Stimulated activated CD4-positive, alpha-beta T cell treated with anti-CD3 and anti-CD28 coated beads, Interleukin-2, amount 100 ng/mL, for 48 hours (primary cell): ENCODE measurements at regions not wholly inside any gene's neighbourhood (a gene's known extent, or its start where the extent isn't known, plus 50 kb on each side); places are given as distances from the start of the nearest gene placed in this dataset.
"Not testable (repeated sequence)": the region's sequence is repeated elsewhere in the genome, so short reads cannot be mapped to it uniquely, and the experiment has no call there.

Experiments used
- DNase-seq, 2 donors: peaks; one replicate each; pipeline ENCODE4 v3.0.0-alpha.2; 2020

- no peak for DNase-seq
Measured at GRCh38 chr4:72938516-72938915, 131.0 kb downstream of the COX18 start.

GRCh38 chr4:72935462-72935861 lies 134.1 kb downstream of the COX18 start:
- no peak for DNase-seq

DNA sequence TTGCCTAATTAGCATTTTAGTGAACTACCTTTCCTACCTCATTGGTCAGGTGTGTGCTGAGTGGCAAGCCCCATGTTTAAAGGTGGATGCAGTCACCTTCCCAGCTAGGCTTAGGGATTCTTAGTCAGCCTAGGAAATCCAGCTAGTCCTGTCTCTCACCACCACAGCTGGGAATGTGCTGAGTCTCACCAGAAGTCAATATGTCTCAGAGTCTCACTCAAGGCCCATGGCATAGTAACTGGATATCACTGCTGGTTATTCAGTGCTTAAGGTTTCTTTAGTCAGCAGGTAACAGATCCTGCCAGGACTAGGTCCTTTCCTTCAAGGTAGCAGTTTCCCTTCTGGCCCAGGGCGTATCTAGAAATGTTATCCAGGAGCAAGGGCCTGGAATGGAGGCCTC lies 136.5 kb downstream of the COX18 start:
- DNase-seq = no peak

DNA sequence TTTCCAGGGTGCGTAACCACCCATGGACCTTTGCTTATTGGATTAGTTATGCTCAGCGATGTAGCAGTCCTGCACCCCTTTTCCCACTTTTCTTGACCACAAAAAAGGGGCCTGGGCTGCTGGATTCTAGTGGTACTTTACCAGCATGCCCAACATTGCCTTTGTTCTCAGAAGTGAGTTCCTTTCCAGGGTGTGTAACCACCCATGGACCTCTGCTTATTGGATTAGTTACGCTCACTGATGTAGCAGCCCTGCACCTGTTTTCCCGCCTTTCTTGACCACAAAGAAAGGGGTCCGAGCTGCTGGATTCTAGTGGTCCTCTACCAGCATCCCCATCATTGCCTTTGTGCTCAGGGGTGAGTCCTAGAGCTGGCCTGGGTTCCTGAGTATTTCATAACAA lies 138.2 kb downstream of the COX18 start:
- no peak for DNase-seq

DNA sequence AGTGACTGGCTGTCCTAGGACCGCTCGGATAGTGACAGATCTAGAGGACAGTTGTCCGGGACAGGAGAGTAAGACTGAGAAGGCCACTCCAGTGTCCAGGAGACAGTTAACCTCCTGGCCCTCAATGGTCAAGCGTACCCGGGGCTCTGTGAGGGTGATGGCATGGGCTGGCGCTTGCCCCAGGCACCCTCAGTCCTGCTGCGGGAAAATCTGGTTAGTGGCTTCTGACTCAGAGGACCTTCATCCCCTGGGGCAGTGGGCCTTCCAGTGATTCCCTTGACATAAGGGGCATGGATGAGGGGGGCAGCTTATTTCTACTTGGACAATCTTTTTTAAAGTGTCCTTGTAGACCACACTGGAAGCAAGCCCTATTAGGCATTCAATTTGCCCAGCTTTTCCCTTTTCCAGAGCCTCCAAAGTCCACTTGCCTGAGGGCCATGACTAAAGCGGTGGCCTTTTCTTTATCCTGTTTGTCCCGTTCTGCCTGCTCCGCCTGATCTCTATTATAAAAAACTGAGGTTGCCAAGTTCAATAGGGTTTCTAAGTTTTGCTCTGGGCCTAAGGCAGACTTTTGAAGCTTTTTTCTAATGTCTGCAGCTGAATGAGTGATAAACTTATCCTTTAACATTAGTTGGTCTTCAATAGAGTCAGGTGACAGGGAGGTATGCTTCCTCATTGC lies 139.8 kb downstream of the COX18 start:
- DNase-seq = not testable (repeated sequence)

- no peak for DNase-seq
Measured at GRCh38 chr4:72924814-72925213, 144.7 kb downstream of the COX18 start.

- no peak for DNase-seq
Measured at GRCh38 chr4:72919937-72920336, 149.6 kb downstream of the COX18 start.

- no peak for DNase-seq
Measured at GRCh38 chr4:72919464-72919863, 150.1 kb downstream of the COX18 start.

DNA sequence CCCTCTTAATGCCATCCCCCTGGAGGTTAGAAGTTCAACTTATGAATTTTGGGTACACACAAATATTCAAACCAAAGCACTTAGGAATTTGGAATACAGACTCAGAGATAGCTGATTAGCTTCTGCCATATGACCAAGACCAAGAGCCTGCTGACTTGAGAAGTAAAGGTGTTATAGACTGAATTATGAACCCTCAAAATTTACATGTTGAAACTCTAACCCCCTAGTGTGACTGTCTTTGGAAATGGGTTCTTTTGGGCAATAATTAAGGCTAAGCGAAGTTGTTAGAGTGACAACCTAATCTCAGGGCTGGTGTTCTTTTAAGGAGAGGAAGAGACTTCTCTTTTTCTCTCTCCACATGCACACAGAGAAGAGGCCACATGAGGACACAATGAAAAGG lies 151.2 kb downstream of the COX18 start:
- no peak for DNase-seq

DNA sequence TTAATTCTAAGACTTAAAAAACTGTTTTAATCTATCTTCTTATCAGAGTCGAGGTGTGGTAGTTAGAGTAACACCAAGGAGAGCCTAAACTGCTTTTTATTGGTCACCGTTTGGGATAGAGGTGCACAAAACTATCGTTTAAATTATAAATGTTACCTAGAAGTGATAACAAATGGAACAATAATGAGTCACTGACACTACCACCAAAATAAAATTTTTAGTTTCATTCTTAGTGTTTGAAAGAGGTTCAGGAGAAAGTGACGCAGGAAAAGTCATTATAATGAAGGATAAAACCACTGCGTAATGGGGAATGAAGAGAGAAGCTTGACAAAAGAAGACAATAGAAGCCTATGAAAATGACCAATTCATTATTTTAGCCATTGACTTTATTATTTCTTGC lies 158.2 kb downstream of the COX18 start:
- DNase-seq = no peak

DNA sequence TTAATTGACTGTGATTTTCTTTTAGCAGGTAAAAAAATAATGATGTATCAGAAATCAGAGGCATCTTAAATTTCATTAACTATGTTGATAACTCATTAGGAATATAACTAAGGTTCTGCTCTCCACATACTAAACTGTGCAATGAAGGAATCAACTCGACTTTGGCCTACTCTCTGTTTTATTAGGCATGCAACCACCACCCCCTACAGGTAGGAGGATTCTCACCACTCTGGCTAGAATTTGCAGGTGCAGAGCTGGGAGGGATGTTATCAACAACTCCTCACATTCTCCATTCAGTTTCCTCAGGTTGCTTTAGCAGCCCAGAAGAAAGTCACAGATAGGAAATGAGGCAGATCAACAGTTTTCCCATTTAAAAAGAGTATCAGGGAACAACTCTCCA lies 160.1 kb downstream of the COX18 start:
- no peak for DNase-seq

DNA sequence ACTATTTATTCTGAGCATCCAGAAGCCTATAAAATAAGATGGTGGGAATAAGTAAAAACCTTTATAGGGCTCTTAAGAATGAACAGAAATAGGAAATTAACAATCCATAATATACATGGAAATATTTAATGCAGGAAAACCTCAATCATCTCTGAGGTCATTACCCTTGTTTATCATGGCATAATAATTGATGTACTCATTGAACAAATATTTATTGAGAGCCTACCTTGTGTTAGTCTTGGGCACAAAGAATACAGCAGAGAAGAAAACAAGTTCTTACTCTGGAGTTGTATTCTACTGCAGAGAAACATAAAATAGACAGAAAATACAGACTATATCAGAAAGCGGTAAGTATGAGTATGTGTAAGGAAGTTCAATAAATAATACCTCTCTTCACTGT lies 167.2 kb downstream of the COX18 start:
- no peak for DNase-seq

GRCh38 chr4:72901553-72901952 lies 168.0 kb downstream of the COX18 start:
- DNase-seq = no peak

- no peak for DNase-seq
Measured at GRCh38 chr4:72900952-72901351, 168.6 kb downstream of the COX18 start.

DNA sequence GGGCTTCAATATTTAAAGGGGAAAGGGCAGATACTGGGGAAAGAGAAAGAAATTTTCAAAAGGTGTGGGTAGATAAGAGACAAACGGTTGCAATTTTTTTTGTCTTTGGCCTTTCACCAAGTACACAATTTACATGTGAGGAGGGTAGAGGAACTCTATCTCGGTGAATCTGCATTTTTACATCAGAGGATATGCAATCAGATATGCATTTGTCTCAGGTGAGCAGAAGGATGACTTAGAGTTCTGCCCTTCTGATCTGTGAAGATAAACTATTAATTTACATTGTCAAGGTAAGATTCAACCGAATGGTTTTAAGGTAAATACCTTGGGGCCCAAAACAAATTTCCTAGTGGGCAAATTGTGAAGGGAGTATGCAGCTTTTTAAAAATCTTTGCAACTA lies 169.9 kb downstream of the COX18 start:
- no peak for DNase-seq

- DNase-seq = no peak
Measured at GRCh38 chr4:72899214-72899613, 170.3 kb downstream of the COX18 start.

- DNase-seq = no peak
Measured at GRCh38 chr4:72896515-72896914, 173.0 kb downstream of the COX18 start.

DNA sequence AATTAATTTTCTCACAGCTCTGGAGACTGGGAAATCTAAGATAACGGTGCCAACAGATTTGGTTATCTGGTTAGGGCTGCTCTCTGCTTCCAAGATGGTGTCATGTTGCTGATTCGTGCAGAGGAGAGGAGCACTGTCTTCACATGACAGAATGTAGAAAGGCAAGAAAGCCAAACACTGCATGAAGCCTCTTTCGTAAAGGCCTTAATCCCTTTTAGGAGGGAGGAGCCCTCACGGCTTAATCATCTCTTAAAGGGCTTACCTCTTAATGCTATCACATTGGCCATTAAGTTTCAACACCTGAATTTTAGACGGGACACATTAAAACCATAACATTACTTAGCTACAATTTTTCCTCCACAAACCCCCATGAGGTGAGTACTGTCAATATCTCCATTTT lies 174.1 kb downstream of the COX18 start:
- DNase-seq = no peak

GRCh38 chr4:72893354-72894066 lies 176.0 kb downstream of the COX18 start:
- DNase-seq = no peak

GRCh38 chr4:72888331-72888730 lies 181.2 kb downstream of the COX18 start:
- DNase-seq = no peak

DNA sequence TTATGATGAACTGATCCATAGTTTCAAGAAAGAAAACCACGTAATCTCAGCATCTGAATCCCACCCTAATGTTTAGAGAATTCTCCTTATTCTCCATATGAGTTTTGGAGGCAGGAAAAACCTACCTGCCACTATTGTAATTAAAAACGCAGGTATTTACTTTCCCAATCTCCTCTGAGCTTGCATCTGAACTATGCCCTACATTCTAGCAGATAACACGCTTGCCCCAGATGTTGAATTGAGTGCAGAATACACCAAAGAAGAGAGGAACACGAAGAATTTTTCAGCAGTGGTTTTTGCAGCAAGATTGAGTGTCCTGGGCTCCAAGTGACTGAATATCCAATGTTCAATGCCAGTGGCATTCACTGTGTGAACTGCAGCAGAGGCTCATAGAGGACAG lies 182.4 kb downstream of the COX18 start:
- DNase-seq = no peak

GRCh38 chr4:72886602-72887001 lies 182.9 kb downstream of the COX18 start:
- DNase-seq = no peak

- not testable (repeated sequence) for DNase-seq
Measured at GRCh38 chr4:72884225-72884624, 185.3 kb downstream of the COX18 start.

DNA sequence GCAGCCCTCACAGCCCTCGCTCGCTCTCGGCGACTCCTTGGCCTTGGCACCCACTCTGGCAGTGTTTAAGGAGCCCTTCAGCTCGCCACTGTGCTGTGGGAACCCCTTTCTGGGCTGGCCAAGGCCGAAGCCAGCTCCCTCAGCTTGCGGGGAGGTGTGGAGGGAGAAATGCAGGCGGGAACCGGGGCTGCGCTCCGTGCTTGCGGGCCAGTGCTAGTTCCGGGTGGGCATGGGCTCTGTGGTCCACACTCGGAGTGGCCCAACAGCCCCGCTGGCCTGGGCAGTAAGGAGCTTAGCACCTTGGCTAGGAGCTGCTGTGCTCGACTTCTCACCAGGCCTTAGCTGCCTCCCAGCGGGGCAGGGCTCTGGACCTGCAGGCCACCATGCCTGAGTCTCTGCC lies 192.6 kb downstream of the COX18 start:
- DNase-seq = no peak

GRCh38 chr4:72875545-72875944 lies 194.0 kb downstream of the COX18 start:
- DNase-seq = no peak
